ENCODE measurements at regions not wholly inside any gene's neighbourhood (a gene's known extent, or its start where the extent isn't known, plus 50 kb on each side); places are given as distances from the start of the nearest gene placed in this dataset.
A peak's percentile ranks its signal among the peaks of the same experiment; 100 is the strongest.

- DNase-seq (ENCODE audit: low read depth), result no peak
These were observed 135.9 kb downstream of the PAH start for GRCh38 chr12:102781117-102781516.

DNA sequence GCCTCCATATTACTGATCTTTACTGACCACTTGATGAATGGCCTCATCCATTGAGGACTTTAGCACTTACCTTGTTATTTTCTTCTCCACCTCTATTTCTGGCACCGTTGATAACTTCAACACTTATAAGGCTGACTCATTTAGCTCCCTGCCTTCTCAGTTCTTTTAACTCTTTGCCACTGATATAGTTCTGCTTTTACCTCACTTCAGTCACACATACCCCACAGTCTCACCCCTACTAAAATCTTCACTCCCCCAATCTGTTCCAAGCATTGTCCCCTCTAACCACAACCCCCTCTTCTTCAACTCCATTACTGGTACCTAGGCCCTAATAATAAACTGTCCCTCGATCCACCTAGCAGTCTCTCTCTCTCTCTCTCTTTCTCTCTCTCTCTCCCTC, 141.0 kb downstream of the PAH start:
- no peak for DNase-seq (ENCODE audit: low read depth)

- peak; percentile 22 for DNase-seq (ENCODE audit: low read depth)
These were observed 147.6 kb downstream of the PAH start for GRCh38 chr12:102769323-102769916.

- DNase-seq (ENCODE audit: low read depth), result no peak
These were observed 150.1 kb downstream of the PAH start for GRCh38 chr12:102766961-102767360.

- no peak for DNase-seq (ENCODE audit: low read depth)
These were observed 151.3 kb downstream of the PAH start for GRCh38 chr12:102765736-102766135.

DNA sequence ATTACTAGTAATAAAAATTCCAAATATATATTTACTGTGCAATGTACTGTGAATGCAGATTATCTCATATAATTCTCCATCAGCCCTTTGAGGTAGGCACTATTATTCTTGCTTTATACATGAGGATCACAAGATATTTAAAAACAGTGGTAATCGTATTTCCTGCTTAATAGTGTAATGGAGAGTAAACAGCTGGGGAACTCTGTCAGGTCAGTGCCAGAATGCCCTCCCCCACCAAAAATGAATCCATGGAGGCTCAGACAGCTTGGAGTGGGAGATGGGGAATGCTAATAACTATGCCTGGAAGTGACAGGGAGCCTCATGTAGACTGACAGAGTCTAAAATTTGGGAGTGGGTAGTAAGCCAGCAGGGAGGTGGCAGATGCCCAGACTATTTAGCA, 153.6 kb downstream of the PAH start:
- DNase-seq (ENCODE audit: low read depth), result no peak

- no peak for DNase-seq (ENCODE audit: low read depth)
These were observed 154.0 kb downstream of the PAH start for GRCh38 chr12:102763061-102763460.

GRCh38 chr12:102760322-102760721, 156.7 kb downstream of the PAH start:
- no peak for DNase-seq (ENCODE audit: low read depth)

DNA sequence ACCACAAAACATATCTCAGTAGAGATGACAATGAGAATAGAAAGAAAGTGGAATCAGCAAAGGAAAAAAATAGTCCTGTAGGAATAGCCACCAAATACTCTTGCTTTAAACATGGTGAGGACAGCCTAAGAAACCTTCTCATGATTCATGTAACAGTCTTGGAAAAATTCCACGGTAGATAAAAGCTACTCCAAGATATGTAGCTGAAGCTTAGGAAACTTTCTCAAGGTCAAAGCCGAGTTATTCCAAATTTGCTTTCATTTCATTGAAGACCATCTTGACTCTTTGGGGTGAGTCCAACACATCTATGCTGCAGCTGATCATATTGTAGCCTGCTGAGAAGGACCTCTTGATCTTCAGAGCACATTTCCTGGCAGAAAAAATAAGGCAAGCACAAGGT, 157.6 kb downstream of the PAH start:
- DNase-seq (ENCODE audit: low read depth), result no peak

GRCh38 chr12:102757882-102758226, 159.2 kb downstream of the PAH start:
- no peak for DNase-seq (ENCODE audit: low read depth)

GRCh38 chr12:102757154-102757881, 159.7 kb downstream of the PAH start:
- no peak for DNase-seq (ENCODE audit: low read depth)

DNA sequence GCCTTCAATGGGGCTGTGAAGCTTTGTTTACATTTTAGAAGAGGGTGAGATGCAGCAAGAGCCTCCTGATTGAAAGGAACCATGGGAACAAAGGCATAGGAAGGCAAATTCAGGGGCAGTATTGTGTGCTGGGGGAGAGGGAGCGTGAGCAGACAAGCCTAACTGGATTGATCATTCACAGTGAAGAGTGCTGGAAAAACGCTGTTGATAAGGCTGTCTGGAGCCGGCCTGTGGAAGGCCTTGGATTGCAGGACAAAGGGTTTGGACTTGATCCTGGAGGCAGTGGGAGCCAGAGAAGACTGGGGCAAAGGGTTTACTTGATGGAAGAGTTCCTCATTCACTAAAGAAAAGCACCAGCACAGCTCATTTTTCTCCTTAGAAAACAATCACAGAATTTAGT, 160.5 kb downstream of the PAH start:
- no peak for DNase-seq (ENCODE audit: low read depth)

GRCh38 chr12:102755266-102755665, 161.8 kb downstream of the PAH start:
- DNase-seq (ENCODE audit: low read depth), result no peak

- DNase-seq (ENCODE audit: low read depth), result no peak
These were observed 163.2 kb downstream of the PAH start for GRCh38 chr12:102753802-102754201.

DNA sequence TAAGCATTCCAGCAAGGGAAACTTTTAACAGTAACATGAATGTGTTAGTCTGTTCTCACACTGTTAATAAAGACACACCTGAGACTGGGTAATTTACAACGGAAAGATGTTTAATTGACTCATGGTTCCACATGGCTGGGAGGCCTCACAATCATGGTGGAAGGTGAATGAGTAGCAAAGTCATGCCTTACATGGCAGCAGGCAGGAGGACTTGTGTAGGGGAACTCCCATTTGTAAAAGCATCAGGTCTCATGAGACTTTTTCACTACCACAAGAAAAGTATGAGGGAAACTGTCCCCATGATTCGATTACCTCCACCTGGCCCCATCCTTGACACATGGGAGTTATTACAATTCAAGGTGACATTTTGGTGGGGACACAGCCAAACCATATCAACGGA, 168.3 kb downstream of the PAH start:
- no peak for DNase-seq (ENCODE audit: low read depth)

- DNase-seq (ENCODE audit: low read depth), result no peak
These were observed 170.1 kb downstream of the PAH start for GRCh38 chr12:102746963-102747362.

- DNase-seq (ENCODE audit: low read depth), result no peak
These were observed 171.0 kb downstream of the PAH start for GRCh38 chr12:102745971-102746600.

GRCh38 chr12:102741196-102741595, 175.8 kb downstream of the PAH start:
- no peak for DNase-seq (ENCODE audit: low read depth)

- peak; percentile 3 for DNase-seq (ENCODE audit: low read depth)
These were observed 176.7 kb downstream of the PAH start for GRCh38 chr12:102740141-102740955.

DNA sequence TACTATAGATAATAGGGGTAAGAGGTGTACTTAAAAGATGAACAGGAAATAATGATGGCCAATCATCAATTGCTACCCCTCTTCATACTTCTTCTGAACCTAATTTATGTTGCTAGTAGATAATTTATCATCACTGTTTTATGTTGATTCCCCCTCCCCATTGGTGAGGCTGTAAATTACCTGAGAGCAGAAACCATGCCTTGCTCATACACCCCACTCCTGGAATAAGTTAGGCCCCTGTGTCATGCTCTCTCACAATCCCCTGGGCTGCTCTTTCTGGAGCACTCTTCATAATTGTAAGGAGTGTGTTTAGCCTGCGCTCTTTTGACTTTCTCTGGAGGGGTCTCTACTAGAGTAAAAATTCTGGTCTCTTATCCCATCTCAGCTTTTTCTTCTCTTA, 180.7 kb downstream of the PAH start:
- no peak for DNase-seq (ENCODE audit: low read depth)

GRCh38 chr12:102735104-102735503, 181.9 kb downstream of the PAH start:
- DNase-seq (ENCODE audit: low read depth), result no peak

GRCh38 chr12:102730996-102731395, 186.0 kb downstream of the PAH start:
- no peak for DNase-seq (ENCODE audit: low read depth)
